ENCODE measurements at regions not wholly inside any gene's neighbourhood (a gene's known extent, or its start where the extent isn't known, plus 50 kb on each side); places are given as distances from the start of the nearest gene placed in this dataset.

GRCh38 chr6:140915103-140915502 is 1217.6 kb upstream of the GJE1 start:
- Histone ChIP-seq H3K4me2 (ENCODE audit: low read depth, low read length, poor library complexity, severe bottlenecking) (no peak overlapping the region), H3K36me3 (ENCODE audit: low read length) (no peaks in the 10 kb centered on the region), H3K27ac (ENCODE audit: low read depth, low read length) (no peak overlapping the region), H3F3A (ENCODE audit: insufficient read depth) (no peaks in the 10 kb centered on the region), H3K9me2 (replicated peaks; ENCODE audit: insufficient read depth, low read length) (no peaks in the 10 kb centered on the region), H3K4me3 (ENCODE audit: insufficient read depth, low read length, poor library complexity, severe bottlenecking) (no peak overlapping the region), H3K9ac (ENCODE audit: low read length) (no peak overlapping the region), H3K27me3 (ENCODE audit: low read length) (no peaks in the 10 kb centered on the region), H3K79me2 (ENCODE audit: insufficient read depth, low read length) (no peaks in the 10 kb centered on the region), H3K9me3 (ENCODE audit: insufficient read depth, low read length) (no peaks in the 10 kb centered on the region), H4K20me1 (ENCODE audit: low read depth, low read length) (no peaks in the 10 kb centered on the region), H2AFZ (ENCODE audit: low read depth, low read length, severe bottlenecking) (no peak overlapping the region)
- TF ChIP-seq, protein P1, sequence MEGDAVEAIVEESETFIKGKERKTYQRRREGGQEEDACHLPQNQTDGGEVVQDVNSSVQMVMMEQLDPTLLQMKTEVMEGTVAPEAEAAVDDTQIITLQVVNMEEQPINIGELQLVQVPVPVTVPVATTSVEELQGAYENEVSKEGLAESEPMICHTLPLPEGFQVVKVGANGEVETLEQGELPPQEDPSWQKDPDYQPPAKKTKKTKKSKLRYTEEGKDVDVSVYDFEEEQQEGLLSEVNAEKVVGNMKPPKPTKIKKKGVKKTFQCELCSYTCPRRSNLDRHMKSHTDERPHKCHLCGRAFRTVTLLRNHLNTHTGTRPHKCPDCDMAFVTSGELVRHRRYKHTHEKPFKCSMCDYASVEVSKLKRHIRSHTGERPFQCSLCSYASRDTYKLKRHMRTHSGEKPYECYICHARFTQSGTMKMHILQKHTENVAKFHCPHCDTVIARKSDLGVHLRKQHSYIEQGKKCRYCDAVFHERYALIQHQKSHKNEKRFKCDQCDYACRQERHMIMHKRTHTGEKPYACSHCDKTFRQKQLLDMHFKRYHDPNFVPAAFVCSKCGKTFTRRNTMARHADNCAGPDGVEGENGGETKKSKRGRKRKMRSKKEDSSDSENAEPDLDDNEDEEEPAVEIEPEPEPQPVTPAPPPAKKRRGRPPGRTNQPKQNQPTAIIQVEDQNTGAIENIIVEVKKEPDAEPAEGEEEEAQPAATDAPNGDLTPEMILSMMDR (IDR thresholded peaks at IDR 0.05; ENCODE audit: insufficient read depth, low read length, poor library complexity, severe bottlenecking), result no peak
- no peak for TF ChIP-seq EZH2phosphoT487 (conservative IDR thresholded peaks at IDR 0.05; ENCODE audit: low read length)

DNA sequence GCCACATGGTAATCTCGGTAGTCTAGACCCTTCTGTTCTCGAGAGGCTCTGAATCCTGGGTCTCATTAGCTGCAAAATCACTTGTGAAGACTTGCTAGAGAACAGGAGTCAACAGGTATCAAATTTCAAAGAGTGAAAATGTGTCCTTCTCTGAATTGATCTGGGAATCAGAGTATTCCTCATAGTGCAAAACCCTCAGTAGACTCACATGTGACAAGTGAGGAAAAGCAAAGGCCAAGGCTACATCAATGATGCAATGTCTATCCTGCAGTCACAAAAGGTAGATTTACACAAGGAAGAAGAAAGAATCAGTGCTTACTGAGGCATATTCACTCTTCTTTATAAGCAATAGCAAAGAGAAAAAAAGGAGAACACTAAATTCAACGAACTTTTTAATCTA is 1220.0 kb upstream of the GJE1 start:
- Histone ChIP-seq H3K79me2 (ENCODE audit: insufficient read depth, low read length) (no peaks in the 10 kb centered on the region), H4K20me1 (ENCODE audit: low read depth, low read length) (no peaks in the 10 kb centered on the region), H3K9ac (ENCODE audit: low read length) (no peak overlapping the region), H3K4me2 (ENCODE audit: low read depth, low read length, poor library complexity, severe bottlenecking) (no peak overlapping the region), H3K4me3 (ENCODE audit: insufficient read depth, low read length, poor library complexity, severe bottlenecking) (no peak overlapping the region), H3K9me2 (replicated peaks; ENCODE audit: insufficient read depth, low read length) (no peaks in the 10 kb centered on the region), H3K27ac (ENCODE audit: low read depth, low read length) (no peak overlapping the region), H3F3A (ENCODE audit: insufficient read depth) (no peaks in the 10 kb centered on the region), H3K27me3 (ENCODE audit: low read length) (no peaks in the 10 kb centered on the region), H2AFZ (ENCODE audit: low read depth, low read length, severe bottlenecking) (peak overlapping the region; percentile 81), H3K36me3 (ENCODE audit: low read length) (no peaks in the 10 kb centered on the region), H3K9me3 (ENCODE audit: insufficient read depth, low read length) (no peaks in the 10 kb centered on the region)
- TF ChIP-seq, protein P1 (IDR thresholded peaks at IDR 0.05; ENCODE audit: insufficient read depth, low read length, poor library complexity, severe bottlenecking), result no peak
- TF ChIP-seq EZH2phosphoT487 (conservative IDR thresholded peaks at IDR 0.05; ENCODE audit: low read length), result no peak

- Histone ChIP-seq H3F3A (ENCODE audit: insufficient read depth) (no peaks in the 10 kb centered on the region), H3K9ac (ENCODE audit: low read length) (no peak overlapping the region), H3K4me2 (ENCODE audit: low read depth, low read length, poor library complexity, severe bottlenecking) (no peak overlapping the region), H3K27ac (ENCODE audit: low read depth, low read length) (no peak overlapping the region), H3K9me2 (replicated peaks; ENCODE audit: insufficient read depth, low read length) (no peaks in the 10 kb centered on the region), H2AFZ (ENCODE audit: low read depth, low read length, severe bottlenecking) (no peak overlapping the region), H3K79me2 (ENCODE audit: insufficient read depth, low read length) (no peaks in the 10 kb centered on the region), H3K36me3 (ENCODE audit: low read length) (no peaks in the 10 kb centered on the region), H3K4me3 (ENCODE audit: insufficient read depth, low read length, poor library complexity, severe bottlenecking) (no peak overlapping the region), H4K20me1 (ENCODE audit: low read depth, low read length) (no peaks in the 10 kb centered on the region), H3K27me3 (ENCODE audit: low read length) (no peaks in the 10 kb centered on the region), H3K9me3 (ENCODE audit: insufficient read depth, low read length) (no peaks in the 10 kb centered on the region)
- TF ChIP-seq, protein P1 (IDR thresholded peaks at IDR 0.05; ENCODE audit: insufficient read depth, low read length, poor library complexity, severe bottlenecking), result no peak
- no peak for TF ChIP-seq EZH2phosphoT487 (conservative IDR thresholded peaks at IDR 0.05; ENCODE audit: low read length)
Observed at GRCh38 chr6:140909625-140910024, 1223.1 kb upstream of the GJE1 start.
